ENCODE measurements at regions not wholly inside any gene's neighbourhood (a gene's known extent, or its start where the extent isn't known, plus 50 kb on each side); places are given as distances from the start of the nearest gene placed in this dataset.
A peak's percentile ranks its signal among the peaks of the same experiment; 100 is the strongest.
"Not testable (repeated sequence)": the region's sequence is repeated elsewhere in the genome, so short reads cannot be mapped to it uniquely, and the experiment has no call there.

DNA sequence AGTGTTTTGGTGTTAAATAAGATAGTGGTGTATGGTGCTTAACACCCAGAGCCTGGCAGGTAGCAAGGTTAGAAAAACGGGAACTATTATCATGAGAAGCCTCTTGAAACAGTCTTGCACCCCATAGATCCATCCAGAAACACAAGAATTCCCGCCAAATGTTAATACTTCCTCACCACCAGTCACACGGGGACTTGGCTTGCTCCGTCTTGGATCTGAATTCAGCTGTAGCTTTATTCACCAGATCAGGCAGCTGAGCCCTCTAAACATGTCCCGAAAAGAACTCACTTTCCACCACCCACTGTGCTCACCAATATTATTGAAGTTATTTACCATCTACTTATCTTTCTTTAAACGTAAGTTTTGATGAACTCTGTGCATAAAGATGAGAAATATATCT is 101.6 kb upstream of the PTPN3 start:
- no peak for DNase-seq

- no peak for DNase-seq
Observed at GRCh38 chr9:109600142-109600541, 102.0 kb upstream of the PTPN3 start.

GRCh38 chr9:109601181-109601580 is 103.1 kb upstream of the PTPN3 start:
- DNase-seq, result no peak

GRCh38 chr9:109602987-109603386 is 104.9 kb upstream of the PTPN3 start:
- no peak for DNase-seq

- DNase-seq, result no peak
Observed at GRCh38 chr9:109604131-109604530, 106.0 kb upstream of the PTPN3 start.

GRCh38 chr9:109604781-109605180 is 106.7 kb upstream of the PTPN3 start:
- no peak for DNase-seq

DNA sequence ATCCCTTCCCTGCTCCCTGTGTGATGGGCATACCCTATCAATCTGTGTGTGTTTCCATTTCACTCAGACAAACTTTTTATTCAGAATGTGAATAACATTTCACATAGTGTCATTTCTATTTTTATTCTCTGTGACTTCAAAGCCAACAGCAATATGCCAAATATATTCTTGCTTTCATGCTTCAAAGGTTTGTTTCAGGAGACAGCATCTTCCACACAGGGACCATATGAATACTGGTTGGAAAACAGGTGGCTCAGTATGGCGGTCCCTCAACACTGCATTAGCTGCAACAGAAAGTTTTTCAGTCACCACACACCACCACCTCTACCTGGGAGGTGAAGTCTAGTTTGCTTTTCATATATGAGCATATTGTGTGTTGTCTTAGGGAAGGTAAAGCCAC is 111.0 kb upstream of the PTPN3 start:
- DNase-seq, result no peak

DNA sequence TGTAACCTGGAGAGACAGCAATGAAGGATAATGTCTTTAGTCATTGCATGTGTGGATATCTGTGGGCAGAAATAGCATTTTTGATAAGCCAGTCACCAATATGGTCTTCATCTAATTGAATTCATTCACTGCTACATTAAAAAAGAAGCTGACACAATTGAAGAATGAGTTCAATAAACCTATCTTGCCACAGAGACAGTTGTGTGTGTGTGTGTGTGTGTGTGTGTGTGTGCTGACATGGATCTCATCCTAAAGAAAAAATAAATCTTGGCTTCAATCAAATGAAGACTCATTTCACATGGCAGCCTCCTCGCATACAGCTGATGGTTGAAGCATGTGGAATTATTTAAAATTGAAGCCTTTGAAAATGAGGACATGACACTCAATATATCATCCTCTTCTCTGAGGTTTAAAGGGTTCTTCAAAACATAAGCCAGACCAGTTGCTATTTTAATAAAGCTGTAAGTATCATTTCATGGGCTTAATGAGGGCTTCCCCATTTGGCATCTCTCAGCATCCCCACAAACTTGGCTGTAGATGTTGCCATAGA is 118.5 kb upstream of the PTPN3 start:
- DNase-seq, result no peak

- DNase-seq, result no peak
Observed at GRCh38 chr9:109619310-109619709, 121.2 kb upstream of the PTPN3 start.

GRCh38 chr9:109624143-109624542 is 126.0 kb upstream of the PTPN3 start:
- no peak for DNase-seq

DNA sequence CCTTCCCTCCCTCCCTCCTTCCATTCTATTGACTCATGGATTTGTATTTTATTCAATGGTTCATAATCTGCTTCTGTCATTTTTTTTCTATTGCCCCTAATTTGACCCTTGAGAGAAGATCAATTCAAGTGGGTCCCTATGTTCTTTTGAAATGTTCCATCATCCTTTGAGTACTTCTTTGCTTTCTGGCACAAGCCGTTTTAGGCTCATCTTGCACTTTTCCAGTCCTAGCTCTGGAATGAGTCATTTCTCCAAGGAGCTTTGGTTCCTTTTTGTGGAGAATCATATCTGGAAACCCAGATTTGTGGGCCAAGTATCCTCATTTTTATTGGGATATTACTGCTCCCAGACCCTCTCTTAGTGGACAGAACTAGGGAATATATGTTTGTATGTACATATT is 126.8 kb upstream of the PTPN3 start:
- no peak for DNase-seq

GRCh38 chr9:109627042-109627441 is 128.9 kb upstream of the PTPN3 start:
- DNase-seq, result no peak

DNA sequence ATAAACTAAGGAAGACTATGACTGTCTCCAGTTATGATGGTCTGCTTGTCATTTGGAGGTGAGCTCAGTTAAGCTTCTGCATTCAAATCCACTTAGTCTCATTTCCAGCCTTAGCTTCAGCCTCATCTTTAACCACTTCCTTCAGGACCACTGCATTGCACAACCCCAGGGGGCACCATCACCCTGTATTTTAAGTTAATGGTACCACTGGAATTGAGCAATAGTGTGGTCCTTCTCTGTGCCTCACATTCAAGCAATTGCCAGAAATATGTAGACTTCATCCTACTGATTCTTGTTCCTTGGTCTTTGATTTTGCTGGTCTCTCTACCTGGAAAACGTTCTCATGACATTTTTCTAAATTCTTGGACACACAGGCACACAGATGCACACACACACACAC is 131.5 kb upstream of the PTPN3 start:
- DNase-seq, result no peak

GRCh38 chr9:109632817-109633216 is 134.7 kb upstream of the PTPN3 start:
- no peak for DNase-seq

GRCh38 chr9:109639674-109640579 is 140.1 kb upstream of the PALM2AKAP2 start:
- no peak for DNase-seq

GRCh38 chr9:109640580-109641371 is 139.2 kb upstream of the PALM2AKAP2 start:
- DNase-seq, result peak; percentile 27

DNA sequence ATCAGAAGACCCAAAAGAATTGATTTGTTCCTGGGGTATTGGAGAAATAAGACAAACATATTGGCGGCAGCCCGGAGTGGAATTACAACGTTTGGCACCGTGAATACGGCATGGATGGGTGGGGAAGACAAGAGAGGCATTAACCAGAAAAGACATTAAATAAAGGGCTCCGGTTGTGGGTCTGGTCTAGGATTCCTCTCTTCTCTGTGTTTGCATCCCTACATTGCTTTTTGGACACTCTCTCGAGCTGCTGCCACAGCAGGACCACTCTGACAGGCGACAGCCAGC is 138.7 kb upstream of the PALM2AKAP2 start:
- no peak for DNase-seq

- DNase-seq, result no peak
Observed at GRCh38 chr9:109652112-109652511, 127.9 kb upstream of the PALM2AKAP2 start.

DNA sequence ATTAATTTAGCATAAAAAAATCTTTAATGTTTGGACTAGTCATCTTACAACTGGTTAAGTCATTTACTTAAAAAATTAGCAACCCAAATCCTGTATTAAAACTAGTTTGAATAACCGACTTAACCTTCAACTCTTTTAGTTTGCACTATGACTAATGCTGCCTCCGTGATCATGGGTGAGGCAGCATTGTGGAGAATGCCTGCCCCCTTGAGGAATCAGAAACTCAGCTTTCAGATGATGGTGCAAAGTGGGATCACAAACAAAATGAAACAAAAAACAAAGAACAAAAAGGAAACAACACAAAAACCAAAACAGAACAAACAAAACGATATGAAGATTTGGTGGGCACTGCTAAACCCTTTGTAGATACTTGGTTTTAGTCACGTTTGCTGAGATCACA is 127.0 kb upstream of the PALM2AKAP2 start:
- DNase-seq, result peak; percentile 3

DNA sequence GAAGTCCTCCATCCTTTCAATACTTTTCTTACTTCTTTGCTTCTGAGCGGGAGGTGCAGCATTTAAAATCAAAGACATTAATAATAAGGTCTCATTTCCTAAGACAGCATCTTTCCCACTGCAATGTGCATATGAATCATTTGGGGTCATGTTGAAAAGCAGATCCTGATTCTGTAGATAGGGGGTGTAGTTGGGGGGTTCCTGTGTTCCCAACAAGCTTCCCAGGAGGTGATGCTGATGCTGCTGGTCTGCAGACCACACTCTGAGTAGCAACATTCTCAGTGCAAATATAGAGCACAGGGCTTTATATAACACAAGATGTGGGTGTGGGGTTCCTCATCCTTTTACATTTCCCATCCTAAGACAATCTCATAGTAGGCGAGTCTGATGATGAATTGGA is 126.5 kb upstream of the PALM2AKAP2 start:
- no peak for DNase-seq

DNA sequence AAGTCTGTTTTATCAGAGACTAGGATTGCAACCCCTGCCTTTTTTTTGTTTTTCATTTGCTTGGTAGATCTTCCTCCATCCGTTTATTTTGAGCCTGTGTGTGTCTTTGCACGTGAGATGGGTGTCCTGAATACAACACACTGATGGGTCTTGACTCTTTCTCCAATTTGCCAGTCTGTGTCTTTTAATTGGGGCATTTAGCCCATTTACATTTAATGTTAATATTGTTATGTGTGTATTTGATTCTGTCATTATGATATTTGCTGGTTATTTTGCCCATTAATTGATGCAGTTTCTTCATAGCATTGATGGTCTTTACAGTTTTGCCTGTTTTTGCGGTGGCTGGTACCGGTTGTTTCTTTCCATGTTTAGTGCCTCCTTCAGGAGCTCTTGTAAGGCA is 116.0 kb upstream of the PALM2AKAP2 start:
- DNase-seq, result not testable (repeated sequence)

DNA sequence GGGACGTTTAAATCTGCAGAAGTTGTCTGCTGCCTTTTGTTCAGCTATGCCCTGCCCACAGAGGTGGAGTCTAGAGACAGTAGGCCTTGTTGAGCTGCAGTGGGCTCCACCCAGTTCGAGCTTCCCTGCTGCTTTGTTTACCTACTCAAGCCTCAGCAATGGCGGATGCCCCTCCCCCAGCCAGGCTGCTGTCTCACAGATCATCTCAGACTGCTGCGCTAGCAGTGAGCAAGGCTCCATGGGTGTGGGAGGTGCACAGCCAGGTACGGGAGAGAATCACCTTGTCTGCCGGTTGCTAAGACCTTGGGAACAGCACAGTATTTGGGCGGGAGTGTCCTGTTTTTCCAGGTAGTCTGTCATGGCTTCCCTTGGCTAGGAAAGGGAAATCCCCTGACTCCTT is 114.3 kb upstream of the PALM2AKAP2 start:
- not testable (repeated sequence) for DNase-seq

DNA sequence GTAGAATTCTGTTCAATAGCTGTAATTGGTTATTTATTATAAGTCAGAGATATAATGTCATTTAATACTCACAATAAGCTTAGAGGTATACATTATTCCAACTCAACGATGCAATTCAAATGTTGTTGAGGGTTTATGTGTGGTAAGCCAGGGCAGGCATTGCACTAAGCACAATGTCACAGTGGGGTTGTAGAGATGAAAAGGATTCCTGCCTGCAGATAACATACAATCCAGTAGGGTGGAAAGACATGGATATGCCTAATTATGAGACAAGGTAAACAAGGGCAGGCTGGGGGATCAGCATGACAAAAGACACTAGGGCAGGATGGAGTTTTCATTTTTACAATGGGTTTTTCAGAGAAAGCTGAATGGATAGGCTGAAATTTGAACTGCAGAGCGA is 98.7 kb upstream of the PALM2AKAP2 start:
- no peak for DNase-seq

DNA sequence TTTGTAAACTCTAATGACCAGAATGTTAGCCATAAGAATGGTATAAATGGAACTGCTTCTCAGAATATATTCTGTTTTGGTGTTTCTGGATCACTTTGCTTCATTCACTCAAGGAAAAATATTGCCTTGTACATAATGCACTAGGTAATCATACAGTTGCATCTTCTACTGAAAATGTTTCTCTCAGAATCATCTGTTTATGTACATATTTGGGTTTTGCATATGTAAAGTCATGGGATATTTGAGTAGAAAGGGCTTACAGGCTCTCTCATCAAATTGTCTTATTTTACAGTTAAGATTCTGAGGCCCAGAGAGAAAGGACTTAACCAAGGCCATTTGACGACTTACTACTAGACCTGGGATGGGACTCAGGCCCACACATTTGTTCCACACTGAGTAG is 97.8 kb upstream of the PALM2AKAP2 start:
- DNase-seq, result no peak
